GM13977 (cell line): ENCODE measurements at regions not wholly inside any gene's neighbourhood (a gene's known extent, or its start where the extent isn't known, plus 50 kb on each side); places are given as distances from the start of the nearest gene placed in this dataset.

Experiments used
- DNase-seq: peaks from one replicate; pipeline ENCODE4 v3.0.0; 2012; ENCODE audit warnings: low spot score
- in situ Hi-C: fragments of 300-500 bp; cut with MboI; formaldehyde crosslinking; loops from one replicate; pipeline ENCODE4 v1.12.0; 2022; ENCODE audit warnings: low sequenced_read_pairs, low pct_unique_long_range_greater_than_20kb, mixed read lengths, inconsistent platforms; ENCODE audit not compliant: unreplicated experiment
- TF ChIP-seq, protein P1 (sequence below): IDR thresholded peaks from 2 replicates; pipeline ENCODE4 v1.5.1; 2012; ENCODE audit warnings: mild to moderate bottlenecking, control low read depth; ENCODE audit not compliant: insufficient read depth; ENCODE audit errors: extremely low read depth, missing control alignments

DNA sequence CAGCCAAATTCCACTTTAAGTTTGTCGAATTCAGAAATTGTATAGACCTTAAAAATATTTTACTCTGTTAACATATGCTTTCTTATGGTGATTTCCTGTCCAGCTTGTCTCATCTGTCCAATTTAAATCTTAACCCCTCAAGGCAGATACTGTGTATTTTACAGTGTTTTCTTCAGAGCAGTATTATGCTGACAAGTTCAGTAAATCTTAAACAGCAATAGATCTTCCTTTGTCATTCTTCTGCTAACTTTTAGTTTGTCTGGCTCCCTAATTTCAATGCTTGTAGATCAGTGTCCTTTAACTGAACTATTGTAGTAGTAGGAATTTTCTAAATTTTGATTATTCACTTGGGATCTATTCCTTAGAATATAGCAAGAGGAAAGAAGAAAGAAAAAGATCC lies 52.8 kb upstream of the MEIS1 start:
- TF ChIP-seq, protein P1, sequence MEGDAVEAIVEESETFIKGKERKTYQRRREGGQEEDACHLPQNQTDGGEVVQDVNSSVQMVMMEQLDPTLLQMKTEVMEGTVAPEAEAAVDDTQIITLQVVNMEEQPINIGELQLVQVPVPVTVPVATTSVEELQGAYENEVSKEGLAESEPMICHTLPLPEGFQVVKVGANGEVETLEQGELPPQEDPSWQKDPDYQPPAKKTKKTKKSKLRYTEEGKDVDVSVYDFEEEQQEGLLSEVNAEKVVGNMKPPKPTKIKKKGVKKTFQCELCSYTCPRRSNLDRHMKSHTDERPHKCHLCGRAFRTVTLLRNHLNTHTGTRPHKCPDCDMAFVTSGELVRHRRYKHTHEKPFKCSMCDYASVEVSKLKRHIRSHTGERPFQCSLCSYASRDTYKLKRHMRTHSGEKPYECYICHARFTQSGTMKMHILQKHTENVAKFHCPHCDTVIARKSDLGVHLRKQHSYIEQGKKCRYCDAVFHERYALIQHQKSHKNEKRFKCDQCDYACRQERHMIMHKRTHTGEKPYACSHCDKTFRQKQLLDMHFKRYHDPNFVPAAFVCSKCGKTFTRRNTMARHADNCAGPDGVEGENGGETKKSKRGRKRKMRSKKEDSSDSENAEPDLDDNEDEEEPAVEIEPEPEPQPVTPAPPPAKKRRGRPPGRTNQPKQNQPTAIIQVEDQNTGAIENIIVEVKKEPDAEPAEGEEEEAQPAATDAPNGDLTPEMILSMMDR: no peak
- in situ Hi-C loops: no loop called here
- no peak for DNase-seq

DNA sequence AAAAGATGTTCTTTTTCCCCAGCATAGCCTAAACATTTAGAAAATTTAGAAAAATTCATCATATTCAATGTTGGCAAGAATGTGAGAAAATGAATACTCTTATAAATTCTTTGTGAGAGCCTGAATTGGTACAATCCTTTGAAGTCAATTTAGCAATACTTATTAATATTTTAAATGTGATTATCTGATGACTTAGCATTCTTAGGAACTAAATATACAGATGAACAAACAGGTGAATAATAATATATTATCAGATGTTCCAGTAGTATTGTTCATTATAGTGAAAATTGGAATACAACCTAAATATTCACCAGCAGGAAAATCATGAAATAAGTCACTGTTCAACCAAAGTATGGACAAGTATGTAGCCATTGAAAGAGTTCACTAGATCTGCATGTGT lies 55.5 kb upstream of the MEIS1 start:
- no peak for DNase-seq
- TF ChIP-seq, protein P1: no peak
- in situ Hi-C loops: no loop called here

DNA sequence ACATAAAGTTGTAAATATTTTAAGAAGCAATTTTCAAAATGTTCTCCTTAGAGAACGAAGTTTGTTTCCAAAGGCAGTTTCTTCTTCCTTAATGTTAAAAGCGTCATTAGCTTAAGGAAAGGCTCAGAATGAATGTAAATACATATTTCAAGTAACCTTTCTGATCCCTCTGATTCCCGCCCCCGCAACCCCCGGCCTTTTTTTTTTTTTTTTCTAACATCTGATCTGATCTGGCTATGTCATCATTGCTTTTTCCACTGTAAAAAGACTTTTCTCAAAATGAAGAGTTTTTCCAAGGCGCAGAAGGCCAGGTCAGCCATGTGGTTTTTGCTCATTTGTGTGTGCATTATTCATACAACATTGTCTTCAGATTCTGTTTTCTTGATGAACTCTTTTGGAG lies 57.1 kb upstream of the MEIS1 start:
- in situ Hi-C loops: no loop called here
- TF ChIP-seq, protein P1: no peak

DNA sequence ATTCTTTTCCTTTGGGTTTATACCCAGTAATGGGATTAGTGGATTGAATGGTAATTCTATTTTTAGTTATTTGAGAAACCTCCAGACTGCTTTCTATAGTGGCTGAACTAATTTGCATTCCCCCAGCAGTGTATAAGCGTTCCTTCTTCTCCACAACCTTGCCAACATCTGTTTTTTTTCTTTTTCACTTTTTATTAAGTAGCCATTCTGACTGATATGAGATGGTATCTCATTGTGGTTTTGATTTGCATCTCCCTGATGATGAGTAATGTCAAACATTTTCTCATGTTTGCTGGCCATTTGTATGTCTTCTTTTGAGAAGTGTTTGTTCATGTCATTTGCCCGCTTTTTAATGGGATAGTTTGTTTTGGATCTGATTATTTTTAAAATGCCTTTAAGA lies 64.1 kb upstream of the MEIS1 start:
- in situ Hi-C loops: no loop called here
- TF ChIP-seq, protein P1: no peak

More for the DNA sequence above, 57.1 kb upstream of the MEIS1 start:
- DNase-seq: no peak

DNA sequence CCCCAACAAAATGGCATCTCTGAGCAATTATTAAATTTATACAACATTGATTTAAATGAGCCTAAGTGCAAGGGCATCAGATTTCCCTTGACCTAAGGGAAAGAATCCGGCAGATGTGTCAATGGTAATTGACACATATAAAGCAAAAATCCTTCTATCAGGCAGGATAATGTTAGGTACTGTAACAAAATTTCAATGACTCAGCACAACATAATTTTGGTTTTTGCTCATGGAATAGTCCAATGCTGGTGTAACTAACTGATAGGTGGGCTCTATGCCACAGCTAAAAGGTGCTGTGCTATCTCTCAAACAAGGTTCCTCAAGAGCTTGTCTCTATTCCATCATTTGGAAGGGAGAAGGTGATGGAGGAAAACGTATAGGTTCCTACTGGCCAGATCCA lies 68.3 kb upstream of the MEIS1 start:
- TF ChIP-seq, protein P1: no peak
- in situ Hi-C loops: no loop called here
- no peak for DNase-seq

More for the DNA sequence above, 64.1 kb upstream of the MEIS1 start:
- DNase-seq: no peak

DNA sequence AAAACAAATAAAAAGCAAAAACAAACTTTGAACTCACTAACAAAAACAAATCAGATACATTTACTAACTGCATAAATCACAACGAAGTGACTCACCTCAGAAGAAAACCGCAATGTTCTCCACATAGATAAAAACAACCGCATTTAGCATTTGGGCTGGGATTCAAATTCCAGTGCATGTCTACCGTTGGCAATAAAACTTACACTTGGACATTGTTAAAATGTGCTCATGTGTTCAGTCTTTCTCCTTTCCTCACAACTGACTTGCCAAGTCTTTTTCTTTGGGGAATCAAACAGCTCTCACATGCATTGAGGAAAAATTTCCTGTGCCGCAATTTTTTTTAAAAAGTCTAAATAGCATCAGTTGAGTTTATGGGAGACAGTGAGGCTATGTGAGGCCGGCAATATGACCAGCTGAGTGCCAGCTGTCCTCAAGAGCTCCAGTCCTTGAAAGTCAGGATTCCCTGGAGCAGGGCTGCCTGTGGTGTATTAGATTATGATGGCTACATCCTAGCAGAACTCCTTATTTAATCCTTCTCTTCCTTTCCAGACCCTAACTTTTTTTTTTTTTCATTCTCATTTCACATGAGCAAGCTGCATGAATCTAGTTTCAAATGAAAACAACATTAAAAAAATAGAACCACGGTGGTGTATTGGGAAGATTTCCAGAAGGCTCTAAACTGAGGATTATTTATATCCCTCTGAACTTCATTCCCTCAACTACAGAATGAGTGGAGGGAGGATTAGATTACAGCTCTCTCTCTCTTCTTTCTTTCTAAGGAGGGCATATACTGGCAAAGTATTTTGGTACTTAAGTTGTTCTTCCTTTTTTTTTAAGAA lies 70.2 kb upstream of the MEIS1 start:
- in situ Hi-C loops: no loop called here
- no peak for DNase-seq

More for the DNA sequence above, 70.2 kb upstream of the MEIS1 start:
- TF ChIP-seq, protein P1: no peak
